T-cell (primary cell): ENCODE measurements at regions not wholly inside any gene's neighbourhood (a gene's known extent, or its start where the extent isn't known, plus 50 kb on each side); places are given as distances from the start of the nearest gene placed in this dataset.

Experiments used
- ATAC-seq, 4 experiments: fragments of 200-7000 bp in 3 of 4; fragments of 150-1000 bp in 1 of 4; cut with Tn5 transposase; replicated peaks in 1 of 4; 1 replicate in 3 of 4; 2 replicates in 1 of 4; pipeline ENCODE4 v1.10.0; 2021; ENCODE audit warnings: moderate library complexity in 3 of 4, mild to moderate bottlenecking in 2 of 4, moderate number of reproducible peaks in 1 of 4
- CTCF ChIA-PET, 2 donors: fragments of 300-600 bp; sonication (Branson Sonifier 250); formaldehyde crosslinking; loops; one replicate each; lab custom pipeline; 2022; ENCODE audit warnings: antibody characterized with exemption in 2 of 2; lab: Charles Lee
- POLR2A ChIA-PET, 2 donors: fragments of 300-600 bp; sonication (Branson Sonifier 250); formaldehyde crosslinking; loops; one replicate each; lab custom pipeline; 2022; ENCODE audit warnings: antibody characterized with exemption in 2 of 2; lab: Charles Lee
- DNase-seq, 35 experiments: peaks; one replicate each; pipeline versions ENCODE4 v3.0.0 to v3.0.0-alpha.2; 2013 to 2023
- H3K27ac ChIP-seq: one replicate; pipeline ENCODE4 v1.5.1; 2013; ENCODE audit warnings: low read length
- H3K27me3 ChIP-seq, 2 experiments: replicated peaks in 1 of 2; 1 replicate in 1 of 2; 2 replicates in 1 of 2; pipeline versions ENCODE4 v1.6.1 to v1.7.0; 2013; ENCODE audit warnings: low read length in 1 of 2, mixed read lengths in 1 of 2; ENCODE audit not compliant: control insufficient read depth in 2 of 2, insufficient read depth in 2 of 2; ENCODE audit errors: extremely low read depth in 1 of 2
- H3K36me3 ChIP-seq, 2 donors: 1 replicate in 1 of 2; 2 replicates in 1 of 2; pipeline versions ENCODE4 v1.6.1 to v1.7.0; 2013; ENCODE audit warnings: low read length in 1 of 2; ENCODE audit not compliant: control insufficient read depth in 2 of 2, insufficient read depth in 1 of 2; ENCODE audit errors: extremely low read depth in 1 of 2
- H3K4me1 ChIP-seq, 2 experiments: 1 replicate in 1 of 2; 2 replicates in 1 of 2; pipeline versions ENCODE4 v1.6.1 to v1.7.0; 2013; ENCODE audit warnings: low read length in 2 of 2, mixed read lengths in 1 of 2; ENCODE audit not compliant: insufficient read depth in 2 of 2, control insufficient read depth in 1 of 2; ENCODE audit errors: extremely low read depth in 1 of 2
- H3K4me3 ChIP-seq, 2 donors: 1 replicate in 1 of 2; 2 replicates in 1 of 2; pipeline versions ENCODE4 v1.5.1 to v1.7.0; 2013; ENCODE audit warnings: mild to moderate bottlenecking in 2 of 2, low read length in 1 of 2, moderate library complexity in 1 of 2; ENCODE audit not compliant: control insufficient read depth in 1 of 2; ENCODE audit errors: extremely low read depth in 1 of 2
- H3K9me3 ChIP-seq: 2 replicates; pipeline ENCODE4 v1.7.0; 2013
- H3K27ac Mint-ChIP-seq, 2 donors: one replicate each; pipeline ENCODE4 v1.8.0; 2020 to 2021; ENCODE audit warnings: mild to moderate bottlenecking in 2 of 2, mixed read lengths in 2 of 2
- H3K27me3 Mint-ChIP-seq, 2 donors: one replicate each; pipeline ENCODE4 v1.8.0; 2021 to 2022; ENCODE audit warnings: mixed read lengths in 2 of 2
- H3K36me3 Mint-ChIP-seq: one replicate; pipeline ENCODE4 v1.8.0; 2021; ENCODE audit warnings: mixed read lengths
- H3K4me1 Mint-ChIP-seq, 3 donors: one replicate each; pipeline ENCODE4 v1.8.0; 2020 to 2022; ENCODE audit warnings: mixed read lengths in 3 of 3, mild to moderate bottlenecking in 1 of 3
- H3K4me3 Mint-ChIP-seq, 3 donors: one replicate each; pipeline ENCODE4 v1.8.0; 2020 to 2022; ENCODE audit warnings: mild to moderate bottlenecking in 3 of 3, mixed read lengths in 3 of 3, moderate library complexity in 3 of 3
- H3K9me3 Mint-ChIP-seq, 3 donors: one replicate each; pipeline ENCODE4 v1.8.0; 2020 to 2022; ENCODE audit warnings: mixed read lengths in 3 of 3
- WGBS: methylation state at CpG from one replicate; pipeline ENCODE4 v1.1.5; 2013; ENCODE audit warnings: missing lambda C conversion rate; ENCODE audit not compliant: insufficient coverage; 5-methylcytosine and 5-hydroxymethylcytosine counted together

- Mint-ChIP-seq H3K4me3 (no peak overlapping the region), H3K27me3 (no peaks in the 10 kb centered on the region), H3K36me3 (no peaks in the 10 kb centered on the region), H3K27ac (no peak overlapping the region), H3K9me3 (no peaks in the 10 kb centered on the region), H3K4me1 (peaks cover 16 to 21% (median 19%) of the 10 kb centered on the region in 3 donors)
- peak; percentile 19 to 99 (median 66) for ATAC-seq
- peaks cover 2 to 15% of the 10 kb centered on the region in 2 experiments for H3K4me1 ChIP-seq
- POLR2A ChIA-PET, result no interaction called here
- 0% methylated on average over 5 of the region's 8 CpGs for WGBS
- CTCF ChIA-PET, result no interaction called here
- no peaks in the 10 kb centered on the region for H3K9me3 ChIP-seq
- DNase-seq, result peak in 33 of 35 experiments; percentile 4 to 73 (median 45)
- no peaks in the 10 kb centered on the region for H3K36me3 ChIP-seq
- no peaks in the 10 kb centered on the region for H3K27me3 ChIP-seq
- no peak overlapping the region for H3K27ac ChIP-seq
- no peak overlapping the region for H3K4me3 ChIP-seq
Observed at GRCh38 chr4:123477711-123478209, 81.2 kb downstream of the SPRY1 start.

- no peak for ATAC-seq
- no peak for DNase-seq
- no peaks in the 10 kb centered on the region for H3K9me3 Mint-ChIP-seq
Observed at GRCh38 chr4:123478859-123479345, 82.3 kb downstream of the SPRY1 start.

GRCh38 chr4:123479944-123480343 is 83.3 kb downstream of the SPRY1 start:
- Mint-ChIP-seq H3K36me3 (no peaks in the 10 kb centered on the region), H3K4me1 (peaks cover 16 to 21% (median 19%) of the 10 kb centered on the region in 3 donors), H3K27ac (no peak overlapping the region), H3K27me3 (no peaks in the 10 kb centered on the region), H3K9me3 (no peaks in the 10 kb centered on the region), H3K4me3 (no peak overlapping the region)
- no peak for ATAC-seq
- Histone ChIP-seq H3K36me3 (no peaks in the 10 kb centered on the region), H3K4me3 (no peak overlapping the region), H3K27me3 (no peaks in the 10 kb centered on the region), H3K9me3 (no peaks in the 10 kb centered on the region), H3K27ac (no peak overlapping the region), H3K4me1 (peaks cover 2 to 15% of the 10 kb centered on the region in 2 experiments)
- WGBS, result no CpG with 5 or more reads among the region's 2 CpGs
- CTCF ChIA-PET, result interaction anchor here in 1 of 2 donors (0.6 kb wide), 1 partner anchor 178 kb away, joined by 3 read pairs; no protein-coding TSS in a partner anchor
- peak in 3 of 35 experiments; percentile 4 to 8 (median 4) for DNase-seq
- POLR2A ChIA-PET, result no interaction called here

More at GRCh38 chr4:123478859-123479345, 82.3 kb downstream of the SPRY1 start:
- H3K27ac ChIP-seq, result no peak overlapping the region
- H3K4me1 Mint-ChIP-seq, result peaks cover 16 to 21% (median 19%) of the 10 kb centered on the region in 3 donors
- 65% methylated on average over 6 of the region's 6 CpGs for WGBS
- H3K9me3 ChIP-seq, result no peaks in the 10 kb centered on the region
- no peaks in the 10 kb centered on the region for H3K36me3 ChIP-seq
- H3K27me3 ChIP-seq, result no peaks in the 10 kb centered on the region
- POLR2A ChIA-PET, result interaction anchor here in 1 of 2 donors (1.0 kb wide), 1 partner anchor 84 kb away, joined by 3 read pairs; no protein-coding TSS in a partner anchor
- H3K4me1 ChIP-seq, result peaks cover 2 to 15% of the 10 kb centered on the region in 2 experiments
- H3K4me3 ChIP-seq, result no peak overlapping the region
- CTCF ChIA-PET, result no interaction called here
- no peaks in the 10 kb centered on the region for H3K27me3 Mint-ChIP-seq
- no peak overlapping the region for H3K27ac Mint-ChIP-seq
- no peak overlapping the region for H3K4me3 Mint-ChIP-seq
- no peaks in the 10 kb centered on the region for H3K36me3 Mint-ChIP-seq

GRCh38 chr4:123480706-123481418 is 84.3 kb downstream of the SPRY1 start:
- DNase-seq (no peak), ATAC-seq (no peak)
- CTCF ChIA-PET, result no interaction called here
- 78% methylated on average over 5 of the region's 7 CpGs for WGBS
- H3K27me3 ChIP-seq, result no peaks in the 10 kb centered on the region
- no peak overlapping the region for H3K27ac Mint-ChIP-seq
- peaks cover 16 to 21% (median 19%) of the 10 kb centered on the region in 3 donors for H3K4me1 Mint-ChIP-seq
- H3K36me3 Mint-ChIP-seq, result no peaks in the 10 kb centered on the region
- H3K4me3 ChIP-seq, result no peak overlapping the region
- H3K27me3 Mint-ChIP-seq, result no peaks in the 10 kb centered on the region
- no peak overlapping the region for H3K4me3 Mint-ChIP-seq
- H3K9me3 ChIP-seq, result no peaks in the 10 kb centered on the region
- no peaks in the 10 kb centered on the region for H3K36me3 ChIP-seq
- peaks cover 2 to 15% of the 10 kb centered on the region in 2 experiments for H3K4me1 ChIP-seq
- no peaks in the 10 kb centered on the region for H3K9me3 Mint-ChIP-seq
- no peak overlapping the region for H3K27ac ChIP-seq
- POLR2A ChIA-PET, result no interaction called here

GRCh38 chr4:123481717-123482116 is 85.1 kb downstream of the SPRY1 start:
- Mint-ChIP-seq H3K4me1 (peaks cover 16 to 21% (median 19%) of the 10 kb centered on the region in 3 donors), H3K27me3 (no peaks in the 10 kb centered on the region), H3K27ac (no peak overlapping the region), H3K36me3 (no peaks in the 10 kb centered on the region), H3K9me3 (no peaks in the 10 kb centered on the region), H3K4me3 (no peak overlapping the region)
- H3K9me3 ChIP-seq, result no peaks in the 10 kb centered on the region
- peaks cover 2 to 15% of the 10 kb centered on the region in 2 experiments for H3K4me1 ChIP-seq
- H3K36me3 ChIP-seq, result no peaks in the 10 kb centered on the region
- ChIA-PET CTCF (no interaction called here), POLR2A (no interaction called here)
- ATAC-seq (no peak), DNase-seq (no peak)
- no peak overlapping the region for H3K4me3 ChIP-seq
- H3K27ac ChIP-seq, result no peak overlapping the region
- 86% methylated on average over 3 of the region's 3 CpGs for WGBS
- H3K27me3 ChIP-seq, result no peaks in the 10 kb centered on the region

- H3K36me3 ChIP-seq, result no peaks in the 10 kb centered on the region
- no peaks in the 10 kb centered on the region for H3K27me3 Mint-ChIP-seq
- H3K4me1 ChIP-seq, result no peaks in the 10 kb centered on the region
- no peak for DNase-seq
- H3K27me3 ChIP-seq, result no peaks in the 10 kb centered on the region
- 88% methylated on average over 3 of the region's 4 CpGs for WGBS
- H3K4me3 ChIP-seq, result no peak overlapping the region
- H3K4me3 Mint-ChIP-seq, result no peak overlapping the region
- POLR2A ChIA-PET, result interaction anchor here in 1 of 2 donors (0.6 kb wide), 1 partner anchor 10 kb away, joined by 3 read pairs; no protein-coding TSS in a partner anchor
- no peak overlapping the region for H3K27ac ChIP-seq
- no peaks in the 10 kb centered on the region for H3K9me3 ChIP-seq
- H3K27ac Mint-ChIP-seq, result no peak overlapping the region
- no peaks in the 10 kb centered on the region for H3K36me3 Mint-ChIP-seq
- ATAC-seq, result no peak
- CTCF ChIA-PET, result interaction anchor here in 1 of 2 donors (0.7 kb wide), 1 partner anchor 134 kb away, joined by 4 read pairs; no protein-coding TSS in a partner anchor
- no peaks in the 10 kb centered on the region for H3K9me3 Mint-ChIP-seq
- H3K4me1 Mint-ChIP-seq, result peaks cover 0 to 2% (median under 1%) of the 10 kb centered on the region in 3 donors
Observed at GRCh38 chr4:123484291-123484926, 87.8 kb downstream of the SPRY1 start.
